Testis (tissue), 2 donors: ENCODE measurements at regions not wholly inside any gene's neighbourhood (a gene's known extent, or its start where the extent isn't known, plus 50 kb on each side); places are given as distances from the start of the nearest gene placed in this dataset.

Experiments
- POLR2A ChIP-seq: fragments of 450-650 bp; IDR thresholded peaks from one replicate; pipeline ENCODE4 v1.6.1; 2017; ENCODE audit warnings: antibody characterized with exemption, mild to moderate bottlenecking, moderate library complexity
- TF ChIP-seq, protein P1 (sequence below), 3 experiments: fragments of 450-650 bp in 2 of 3; fragments of 200-600 bp in 1 of 3; sonication (generic) in 1 of 3; IDR thresholded peaks; one replicate each; pipeline ENCODE4 v1.5.1; 2016 to 2019; ENCODE audit warnings: antibody characterized with exemption in 3 of 3, mild to moderate bottlenecking in 2 of 3, moderate library complexity in 1 of 3

- TF ChIP-seq, protein P1, sequence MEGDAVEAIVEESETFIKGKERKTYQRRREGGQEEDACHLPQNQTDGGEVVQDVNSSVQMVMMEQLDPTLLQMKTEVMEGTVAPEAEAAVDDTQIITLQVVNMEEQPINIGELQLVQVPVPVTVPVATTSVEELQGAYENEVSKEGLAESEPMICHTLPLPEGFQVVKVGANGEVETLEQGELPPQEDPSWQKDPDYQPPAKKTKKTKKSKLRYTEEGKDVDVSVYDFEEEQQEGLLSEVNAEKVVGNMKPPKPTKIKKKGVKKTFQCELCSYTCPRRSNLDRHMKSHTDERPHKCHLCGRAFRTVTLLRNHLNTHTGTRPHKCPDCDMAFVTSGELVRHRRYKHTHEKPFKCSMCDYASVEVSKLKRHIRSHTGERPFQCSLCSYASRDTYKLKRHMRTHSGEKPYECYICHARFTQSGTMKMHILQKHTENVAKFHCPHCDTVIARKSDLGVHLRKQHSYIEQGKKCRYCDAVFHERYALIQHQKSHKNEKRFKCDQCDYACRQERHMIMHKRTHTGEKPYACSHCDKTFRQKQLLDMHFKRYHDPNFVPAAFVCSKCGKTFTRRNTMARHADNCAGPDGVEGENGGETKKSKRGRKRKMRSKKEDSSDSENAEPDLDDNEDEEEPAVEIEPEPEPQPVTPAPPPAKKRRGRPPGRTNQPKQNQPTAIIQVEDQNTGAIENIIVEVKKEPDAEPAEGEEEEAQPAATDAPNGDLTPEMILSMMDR (IDR thresholded peaks at IDR 0.05), result no peak
- TF ChIP-seq POLR2A, result no peak
Measured at GRCh38 chr2:58339548-58340243, 98.6 kb upstream of the FANCL start.
